ENCODE measurements at regions not wholly inside any gene's neighbourhood (a gene's known extent, or its start where the extent isn't known, plus 50 kb on each side); places are given as distances from the start of the nearest gene placed in this dataset.

DNA sequence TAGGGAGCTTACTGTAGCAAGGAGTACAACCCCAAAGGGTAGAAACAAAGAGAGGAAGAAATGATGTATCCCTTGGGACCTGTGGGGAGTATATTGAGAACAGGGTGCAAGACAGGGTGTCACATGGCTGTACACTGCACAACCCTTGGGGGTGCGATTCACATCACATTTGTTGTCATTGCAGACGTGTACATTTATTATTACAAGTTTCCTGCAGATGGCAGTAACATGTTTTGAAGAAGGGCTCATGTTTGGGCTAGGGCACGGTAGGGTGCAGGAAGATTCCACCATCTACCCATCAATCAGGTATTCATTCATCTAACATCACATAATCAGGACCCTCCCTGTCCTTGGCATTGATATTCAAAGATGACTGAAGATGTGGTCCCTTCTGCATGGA lies 62.5 kb downstream of the NDUFS5 start:
- TF ChIP-seq, protein P1, sequence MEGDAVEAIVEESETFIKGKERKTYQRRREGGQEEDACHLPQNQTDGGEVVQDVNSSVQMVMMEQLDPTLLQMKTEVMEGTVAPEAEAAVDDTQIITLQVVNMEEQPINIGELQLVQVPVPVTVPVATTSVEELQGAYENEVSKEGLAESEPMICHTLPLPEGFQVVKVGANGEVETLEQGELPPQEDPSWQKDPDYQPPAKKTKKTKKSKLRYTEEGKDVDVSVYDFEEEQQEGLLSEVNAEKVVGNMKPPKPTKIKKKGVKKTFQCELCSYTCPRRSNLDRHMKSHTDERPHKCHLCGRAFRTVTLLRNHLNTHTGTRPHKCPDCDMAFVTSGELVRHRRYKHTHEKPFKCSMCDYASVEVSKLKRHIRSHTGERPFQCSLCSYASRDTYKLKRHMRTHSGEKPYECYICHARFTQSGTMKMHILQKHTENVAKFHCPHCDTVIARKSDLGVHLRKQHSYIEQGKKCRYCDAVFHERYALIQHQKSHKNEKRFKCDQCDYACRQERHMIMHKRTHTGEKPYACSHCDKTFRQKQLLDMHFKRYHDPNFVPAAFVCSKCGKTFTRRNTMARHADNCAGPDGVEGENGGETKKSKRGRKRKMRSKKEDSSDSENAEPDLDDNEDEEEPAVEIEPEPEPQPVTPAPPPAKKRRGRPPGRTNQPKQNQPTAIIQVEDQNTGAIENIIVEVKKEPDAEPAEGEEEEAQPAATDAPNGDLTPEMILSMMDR (IDR thresholded peaks at IDR 0.05) = no peak
- no peak for TF ChIP-seq POLR2AphosphoS5 (IDR thresholded peaks at IDR 0.05)
